ENCODE measurements at regions not wholly inside any gene's neighbourhood (a gene's known extent, or its start where the extent isn't known, plus 50 kb on each side); places are given as distances from the start of the nearest gene placed in this dataset.

DNA sequence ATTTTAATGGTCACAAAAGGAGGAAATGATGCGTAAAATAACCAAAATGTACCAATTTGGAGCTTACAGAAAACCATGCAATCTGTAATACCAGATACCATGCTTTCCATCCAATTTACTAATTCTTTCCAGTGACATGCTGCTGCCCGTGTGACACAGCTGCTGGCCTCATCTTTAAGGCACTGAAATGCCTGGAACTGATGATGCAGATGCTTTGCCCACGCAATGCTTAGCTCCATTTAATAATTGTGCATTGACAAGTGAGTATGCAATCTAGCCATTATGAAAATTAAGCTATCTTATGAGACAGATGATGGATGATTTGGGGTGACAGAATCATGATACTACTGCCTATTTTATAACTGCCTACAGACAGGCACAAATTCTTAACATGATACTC is 169.2 kb upstream of the CTNND2 start:
- FAIRE-seq (peak; percentile 69), DNase-seq (ENCODE audit: low spot score) (no peak)

- DNase-seq (ENCODE audit: low spot score), result no peak
- peak; percentile 9 for FAIRE-seq
These were observed 168.2 kb upstream of the CTNND2 start for GRCh38 chr5:12072441-12072840.

GRCh38 chr5:12071455-12071854 is 167.2 kb upstream of the CTNND2 start:
- no peak for DNase-seq (ENCODE audit: low spot score)
- no peak for FAIRE-seq

DNA sequence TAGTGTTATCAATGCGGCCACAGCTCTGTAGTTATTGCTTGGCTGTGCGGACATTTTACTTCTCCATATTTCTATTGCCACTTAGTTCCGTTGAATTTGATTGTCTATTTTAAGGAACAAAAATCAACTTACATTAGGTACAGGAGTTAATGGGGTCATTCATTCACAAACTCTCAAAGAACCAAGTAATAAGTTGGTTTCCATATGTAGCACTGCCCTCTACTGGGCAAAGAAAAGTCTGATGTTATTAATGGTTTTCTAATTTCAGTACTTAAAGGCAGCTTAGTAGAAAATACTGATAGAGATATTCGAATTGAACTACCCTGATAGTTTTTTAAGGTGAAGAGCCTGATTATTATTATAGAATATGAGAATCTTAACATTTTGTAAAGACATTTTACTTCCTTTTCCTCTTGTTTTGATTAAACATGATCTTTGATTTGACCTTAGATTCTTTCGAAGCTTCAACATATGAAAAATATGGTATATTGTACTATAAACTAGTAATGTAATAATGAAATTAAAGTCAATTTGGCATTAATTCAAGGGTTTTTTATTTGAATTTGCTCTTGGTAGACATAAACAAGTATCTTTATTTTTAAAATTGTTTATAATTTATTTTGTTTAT is 119.5 kb upstream of the CTNND2 start:
- peak; percentile 14 for DNase-seq (ENCODE audit: low spot score)
- FAIRE-seq, result no peak

GRCh38 chr5:12022444-12022843 is 118.2 kb upstream of the CTNND2 start:
- no peak for FAIRE-seq

GRCh38 chr5:12019306-12019705 is 115.1 kb upstream of the CTNND2 start:
- FAIRE-seq (no peak), DNase-seq (ENCODE audit: low spot score) (no peak)

More at GRCh38 chr5:12022444-12022843, 118.2 kb upstream of the CTNND2 start:
- DNase-seq (ENCODE audit: low spot score), result no peak

DNA sequence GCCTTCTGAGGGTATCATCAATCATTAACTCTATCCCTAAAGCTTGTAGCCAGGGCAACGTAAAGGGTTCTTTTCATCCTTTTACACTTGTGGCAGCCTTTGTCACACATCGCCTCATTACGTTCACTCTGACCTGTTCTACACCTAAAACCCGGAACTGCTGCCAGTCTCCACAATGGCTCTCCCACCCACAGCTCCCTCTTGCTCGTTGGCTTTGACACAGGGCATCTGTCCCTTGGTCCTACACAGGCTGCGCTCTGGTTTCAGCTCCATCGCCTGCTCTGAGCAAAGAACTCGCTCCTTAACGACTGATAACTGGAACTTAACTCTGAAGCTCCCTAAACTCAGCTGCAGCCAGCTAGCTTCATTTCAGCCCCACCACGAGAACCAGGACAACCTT is 112.8 kb upstream of the CTNND2 start:
- no peak for DNase-seq (ENCODE audit: low spot score)
- no peak for FAIRE-seq

DNA sequence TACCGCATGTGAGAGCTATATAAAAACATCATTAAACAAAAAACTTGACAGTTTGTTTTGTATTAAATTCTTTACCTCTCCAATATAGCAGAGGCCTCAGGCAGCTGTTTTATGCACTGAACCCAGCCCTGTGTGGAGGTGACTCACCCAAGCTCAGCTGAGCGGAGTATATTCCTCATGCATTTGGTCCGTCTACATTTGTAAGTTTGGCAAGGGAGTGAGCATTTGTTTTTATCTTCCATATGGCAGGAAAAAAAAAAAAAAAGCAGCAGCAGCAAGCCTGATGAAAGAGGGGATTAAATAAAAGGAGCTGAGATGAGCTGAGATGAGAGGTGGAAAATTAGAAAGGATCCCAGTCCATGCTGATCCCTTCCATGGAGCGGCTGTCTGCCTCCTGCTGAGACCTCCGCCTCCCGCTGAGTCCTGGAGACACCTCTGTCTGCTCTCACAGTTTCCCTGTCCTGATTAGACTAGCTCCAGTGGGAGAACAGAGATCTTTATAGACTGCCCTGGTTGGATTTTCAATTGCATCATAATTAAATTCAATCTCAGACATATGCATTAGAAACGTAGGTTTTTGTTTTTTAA is 112.0 kb upstream of the CTNND2 start:
- DNase-seq (ENCODE audit: low spot score) (no peak), FAIRE-seq (no peak)

GRCh38 chr5:12013351-12013750 is 109.1 kb upstream of the CTNND2 start:
- FAIRE-seq (no peak), DNase-seq (ENCODE audit: low spot score) (no peak)

GRCh38 chr5:12003680-12004079 is 99.4 kb upstream of the CTNND2 start:
- DNase-seq (ENCODE audit: low spot score) (no peak), FAIRE-seq (no peak)

DNA sequence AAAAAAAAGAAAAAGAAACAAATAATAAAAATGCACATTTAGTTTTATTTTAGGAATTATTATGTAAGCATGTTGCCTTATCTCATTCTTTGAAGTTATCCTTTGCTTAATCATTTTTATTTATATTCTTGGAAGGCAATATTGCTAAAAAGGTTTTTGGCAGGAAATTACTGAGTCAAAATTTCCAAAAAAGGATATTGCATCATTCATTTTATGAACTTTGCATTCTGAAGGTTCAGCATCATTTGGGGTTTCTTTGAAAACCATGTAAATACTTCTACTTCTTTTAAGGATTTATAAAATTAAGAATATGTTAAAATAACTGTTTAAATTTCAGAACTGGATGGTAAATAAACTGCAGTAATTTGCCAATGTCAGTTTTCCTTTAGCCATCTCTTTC is 94.2 kb upstream of the CTNND2 start:
- DNase-seq (ENCODE audit: low spot score) (no peak), FAIRE-seq (no peak)

DNA sequence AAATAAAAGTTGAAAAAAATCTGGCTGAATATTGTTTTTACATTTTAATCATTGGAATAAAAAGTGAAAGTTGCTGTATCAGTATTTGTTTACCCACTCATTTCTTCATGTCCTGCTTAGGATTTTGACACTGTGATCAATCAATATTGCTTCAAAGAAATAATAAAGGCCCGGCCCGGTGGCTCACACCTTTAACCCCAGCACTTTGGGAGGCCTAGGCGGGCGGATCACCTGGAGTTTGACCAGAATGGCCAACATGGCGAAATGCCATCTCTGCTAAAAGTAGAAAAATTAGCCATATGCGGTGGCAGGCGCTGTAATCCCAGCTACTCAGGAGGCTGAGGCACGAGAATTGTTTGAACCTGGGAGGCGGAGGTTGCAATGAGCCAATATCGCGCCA is 93.7 kb upstream of the CTNND2 start:
- no peak for DNase-seq (ENCODE audit: low spot score)
- no peak for FAIRE-seq

DNA sequence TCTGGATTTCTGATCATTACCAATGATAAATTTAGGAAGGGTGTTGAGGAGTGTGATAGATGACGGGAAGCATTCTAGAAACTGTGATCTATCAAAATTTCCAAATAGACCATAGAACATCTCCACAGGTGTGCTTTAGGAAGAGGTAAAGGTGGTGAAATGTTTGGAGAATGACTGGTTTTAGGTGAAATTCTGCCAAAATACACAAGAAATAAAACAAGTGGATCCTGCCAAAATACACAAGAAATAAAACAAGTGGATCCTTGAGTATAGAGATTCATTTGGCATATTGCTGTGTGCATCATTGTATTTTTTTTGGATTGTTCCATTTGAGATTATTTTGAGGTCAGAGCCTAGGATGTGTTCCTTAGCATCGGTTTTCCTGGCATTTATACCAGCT is 88.3 kb upstream of the CTNND2 start:
- no peak for FAIRE-seq
- DNase-seq (ENCODE audit: low spot score), result no peak

- DNase-seq (ENCODE audit: low spot score) (no peak), FAIRE-seq (no peak)
These were observed 81.7 kb upstream of the CTNND2 start for GRCh38 chr5:11985993-11986392.

DNA sequence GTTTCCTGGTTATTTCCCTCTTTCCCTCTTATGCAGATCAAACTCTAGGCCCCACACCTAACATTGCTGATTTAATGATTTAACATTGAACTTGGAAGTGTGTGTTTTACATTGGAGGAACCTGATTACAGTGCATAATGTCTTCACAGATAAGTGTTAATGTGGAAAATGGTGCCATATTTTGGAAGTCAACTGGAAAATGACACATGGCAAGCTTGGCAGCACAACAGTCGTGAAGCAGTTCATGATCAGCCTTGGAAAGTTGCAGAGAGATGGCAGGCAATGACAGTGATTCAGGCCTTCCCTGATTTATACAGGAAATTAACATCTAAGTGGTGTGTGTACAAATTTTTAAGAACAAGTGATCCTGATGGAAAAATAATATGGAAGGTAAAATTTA is 80.0 kb upstream of the CTNND2 start:
- no peak for FAIRE-seq
- DNase-seq (ENCODE audit: low spot score), result no peak

- DNase-seq (ENCODE audit: low spot score), result no peak
- FAIRE-seq, result peak; percentile 62
These were observed 77.7 kb upstream of the CTNND2 start for GRCh38 chr5:11981986-11982385.

GRCh38 chr5:11977904-11978303 is 73.7 kb upstream of the CTNND2 start:
- no peak for DNase-seq (ENCODE audit: low spot score)

GRCh38 chr5:11973469-11973868 is 69.2 kb upstream of the CTNND2 start:
- FAIRE-seq (no peak), DNase-seq (ENCODE audit: low spot score) (no peak)

More at GRCh38 chr5:11977904-11978303, 73.7 kb upstream of the CTNND2 start:
- no peak for FAIRE-seq

- no peak for DNase-seq (ENCODE audit: low spot score)
- FAIRE-seq, result no peak
These were observed 59.0 kb upstream of the CTNND2 start for GRCh38 chr5:11963227-11963626.

DNA sequence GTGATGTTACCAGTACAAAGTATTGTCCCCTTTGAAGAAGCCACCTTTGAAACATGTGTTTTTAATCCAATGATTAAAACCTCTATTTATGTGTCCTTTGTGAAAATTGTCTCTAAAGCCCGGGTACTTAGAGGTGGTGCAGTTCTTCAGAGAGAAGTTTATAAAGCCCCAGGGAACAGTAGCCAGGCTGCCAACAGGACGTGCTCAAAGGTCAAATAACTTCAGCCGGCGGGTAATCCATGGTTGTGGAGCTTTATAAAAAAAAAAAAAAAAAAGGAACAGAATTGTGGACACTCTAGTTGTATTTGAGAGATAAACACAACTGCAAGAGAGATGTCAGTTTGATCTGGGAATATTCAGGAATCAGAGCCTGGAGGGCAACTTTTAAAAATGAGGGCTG is 57.9 kb upstream of the CTNND2 start:
- FAIRE-seq (no peak), DNase-seq (ENCODE audit: low spot score) (no peak)

GRCh38 chr5:11958321-11958720 is 54.1 kb upstream of the CTNND2 start:
- FAIRE-seq (no peak), DNase-seq (ENCODE audit: low spot score) (no peak)

DNA sequence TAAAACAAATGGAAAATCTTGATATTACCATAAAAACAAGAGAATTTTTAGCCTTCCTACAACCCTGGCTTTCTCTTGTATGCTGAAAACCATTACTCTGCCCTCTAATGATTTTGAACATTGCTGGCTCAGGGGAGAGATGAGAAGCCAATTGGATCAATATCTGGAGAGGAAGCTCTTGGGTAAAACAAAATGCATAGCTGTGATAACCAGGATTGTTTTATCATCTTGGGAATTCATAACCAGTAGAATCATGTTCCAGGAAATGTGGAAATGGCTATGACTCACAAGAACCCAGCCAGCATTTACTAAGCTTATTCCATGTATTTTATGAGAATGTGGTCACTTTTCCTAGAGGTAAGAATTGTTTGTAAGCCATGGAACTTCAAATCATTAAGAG is 51.1 kb upstream of the CTNND2 start:
- DNase-seq (ENCODE audit: low spot score) (no peak), FAIRE-seq (no peak)

Measured in urothelium cell line (cell line).